ENCODE measurements at regions not wholly inside any gene's neighbourhood (a gene's known extent, or its start where the extent isn't known, plus 50 kb on each side); places are given as distances from the start of the nearest gene placed in this dataset.

DNA sequence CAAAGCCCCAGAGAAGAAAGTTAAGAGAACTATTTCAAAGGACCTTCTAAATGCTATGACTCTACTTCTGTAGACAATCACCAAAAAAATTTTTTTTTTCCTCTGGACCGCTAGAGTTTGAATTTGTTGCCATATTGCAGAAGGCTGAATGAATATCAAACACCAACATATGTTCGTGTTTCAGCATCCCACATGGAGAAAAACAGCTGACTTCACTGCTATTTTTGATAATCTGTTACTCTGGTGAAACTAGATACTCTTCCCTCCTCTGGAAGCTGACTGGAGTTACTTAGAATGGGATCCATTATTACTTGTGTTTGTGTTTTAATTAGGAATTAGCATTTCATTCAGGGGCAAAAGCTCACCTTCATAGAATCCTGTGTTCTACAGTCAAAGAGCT is 447.0 kb downstream of the AASDHPPT start:
- TF ChIP-seq, protein P1, sequence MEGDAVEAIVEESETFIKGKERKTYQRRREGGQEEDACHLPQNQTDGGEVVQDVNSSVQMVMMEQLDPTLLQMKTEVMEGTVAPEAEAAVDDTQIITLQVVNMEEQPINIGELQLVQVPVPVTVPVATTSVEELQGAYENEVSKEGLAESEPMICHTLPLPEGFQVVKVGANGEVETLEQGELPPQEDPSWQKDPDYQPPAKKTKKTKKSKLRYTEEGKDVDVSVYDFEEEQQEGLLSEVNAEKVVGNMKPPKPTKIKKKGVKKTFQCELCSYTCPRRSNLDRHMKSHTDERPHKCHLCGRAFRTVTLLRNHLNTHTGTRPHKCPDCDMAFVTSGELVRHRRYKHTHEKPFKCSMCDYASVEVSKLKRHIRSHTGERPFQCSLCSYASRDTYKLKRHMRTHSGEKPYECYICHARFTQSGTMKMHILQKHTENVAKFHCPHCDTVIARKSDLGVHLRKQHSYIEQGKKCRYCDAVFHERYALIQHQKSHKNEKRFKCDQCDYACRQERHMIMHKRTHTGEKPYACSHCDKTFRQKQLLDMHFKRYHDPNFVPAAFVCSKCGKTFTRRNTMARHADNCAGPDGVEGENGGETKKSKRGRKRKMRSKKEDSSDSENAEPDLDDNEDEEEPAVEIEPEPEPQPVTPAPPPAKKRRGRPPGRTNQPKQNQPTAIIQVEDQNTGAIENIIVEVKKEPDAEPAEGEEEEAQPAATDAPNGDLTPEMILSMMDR (IDR thresholded peaks at IDR 0.05 in 4 of 5, conservative IDR thresholded peaks at IDR 0.05 in 1 of 5): no peak
- no peak for TF ChIP-seq POLR2A (IDR thresholded peaks at IDR 0.05)
